ENCODE measurements at regions not wholly inside any gene's neighbourhood (a gene's known extent, or its start where the extent isn't known, plus 50 kb on each side); places are given as distances from the start of the nearest gene placed in this dataset.
"Not testable (repeated sequence)": the region's sequence is repeated elsewhere in the genome, so short reads cannot be mapped to it uniquely, and the experiment has no call there.

GRCh38 chr2:175842996-175843395, 159.1 kb downstream of the LNPK start:
- H3K4me3 Mint-ChIP-seq = no peak overlapping the region
- no peaks in the 10 kb centered on the region for H3K27me3 Mint-ChIP-seq
- no peaks in the 10 kb centered on the region for H3K9me3 Mint-ChIP-seq
- no peaks in the 10 kb centered on the region for H3K36me3 Mint-ChIP-seq
- H3K27ac Mint-ChIP-seq = no peak overlapping the region
- no peak for DNase-seq
- no peaks in the 10 kb centered on the region for H3K4me1 Mint-ChIP-seq
- CTCF ChIA-PET = no interaction called here

GRCh38 chr2:175840765-175841164, 161.3 kb downstream of the LNPK start:
- DNase-seq, CTCF ChIA-PET, H3K36me3 Mint-ChIP-seq, H3K27ac Mint-ChIP-seq, H3K9me3 Mint-ChIP-seq, H3K27me3 Mint-ChIP-seq, H3K4me1 Mint-ChIP-seq, H3K4me3 Mint-ChIP-seq: not testable (repeated sequence)

- Mint-ChIP-seq H3K27me3 (no peaks in the 10 kb centered on the region), H3K9me3 (no peaks in the 10 kb centered on the region), H3K36me3 (no peaks in the 10 kb centered on the region), H3K27ac (no peak overlapping the region), H3K4me3 (no peak overlapping the region), H3K4me1 (no peaks in the 10 kb centered on the region)
- no peak for DNase-seq
- CTCF ChIA-PET = no interaction called here
Measured at GRCh38 chr2:175840256-175840655, 161.8 kb downstream of the LNPK start.

GRCh38 chr2:175838979-175839378, 163.1 kb downstream of the LNPK start:
- Mint-ChIP-seq H3K27ac (no peak overlapping the region), H3K36me3 (no peaks in the 10 kb centered on the region), H3K9me3 (no peaks in the 10 kb centered on the region), H3K4me3 (no peak overlapping the region), H3K27me3 (no peaks in the 10 kb centered on the region), H3K4me1 (no peaks in the 10 kb centered on the region)
- CTCF ChIA-PET = no interaction called here
- no peak for DNase-seq

- Mint-ChIP-seq H3K27me3 (no peaks in the 10 kb centered on the region), H3K4me3 (no peak overlapping the region), H3K36me3 (no peaks in the 10 kb centered on the region), H3K27ac (no peak overlapping the region), H3K4me1 (no peaks in the 10 kb centered on the region), H3K9me3 (no peaks in the 10 kb centered on the region)
- DNase-seq = no peak
- CTCF ChIA-PET = no interaction called here
Measured at GRCh38 chr2:175837046-175837445, 165.0 kb downstream of the LNPK start.

- DNase-seq = no peak
- CTCF ChIA-PET = no interaction called here
- Mint-ChIP-seq H3K27me3 (no peaks in the 10 kb centered on the region), H3K27ac (no peak overlapping the region), H3K4me3 (no peak overlapping the region), H3K36me3 (no peaks in the 10 kb centered on the region), H3K4me1 (no peaks in the 10 kb centered on the region), H3K9me3 (no peaks in the 10 kb centered on the region)
Measured at GRCh38 chr2:175836361-175836760, 165.7 kb downstream of the LNPK start.

- no peaks in the 10 kb centered on the region for H3K36me3 Mint-ChIP-seq
- no peak overlapping the region for H3K27ac Mint-ChIP-seq
- DNase-seq = no peak
- no peaks in the 10 kb centered on the region for H3K9me3 Mint-ChIP-seq
- CTCF ChIA-PET = no interaction called here
- H3K4me1 Mint-ChIP-seq = no peaks in the 10 kb centered on the region
- no peak overlapping the region for H3K4me3 Mint-ChIP-seq
- peaks cover 4% of the 10 kb centered on the region for H3K27me3 Mint-ChIP-seq
Measured at GRCh38 chr2:175834477-175834876, 167.6 kb downstream of the LNPK start.

- peaks cover 4% of the 10 kb centered on the region for H3K27me3 Mint-ChIP-seq
- H3K36me3 Mint-ChIP-seq = no peaks in the 10 kb centered on the region
- H3K27ac Mint-ChIP-seq = no peak overlapping the region
- H3K9me3 Mint-ChIP-seq = no peaks in the 10 kb centered on the region
- no peak overlapping the region for H3K4me3 Mint-ChIP-seq
- no peaks in the 10 kb centered on the region for H3K4me1 Mint-ChIP-seq
- CTCF ChIA-PET = no interaction called here
- DNase-seq = no peak
Measured at GRCh38 chr2:175832866-175833265, 169.2 kb downstream of the LNPK start.

- no peak overlapping the region for H3K4me3 Mint-ChIP-seq
- no peaks in the 10 kb centered on the region for H3K36me3 Mint-ChIP-seq
- CTCF ChIA-PET = no interaction called here
- DNase-seq = no peak
- H3K9me3 Mint-ChIP-seq = no peaks in the 10 kb centered on the region
- H3K27me3 Mint-ChIP-seq = peaks cover 4% of the 10 kb centered on the region
- H3K27ac Mint-ChIP-seq = no peak overlapping the region
- H3K4me1 Mint-ChIP-seq = no peaks in the 10 kb centered on the region
Measured at GRCh38 chr2:175829741-175830140, 172.3 kb downstream of the LNPK start.

- H3K36me3 Mint-ChIP-seq = no peaks in the 10 kb centered on the region
- no peaks in the 10 kb centered on the region for H3K9me3 Mint-ChIP-seq
- no peak overlapping the region for H3K27ac Mint-ChIP-seq
- no peaks in the 10 kb centered on the region for H3K4me1 Mint-ChIP-seq
- CTCF ChIA-PET = no interaction called here
- peaks cover 4% of the 10 kb centered on the region for H3K27me3 Mint-ChIP-seq
- no peak for DNase-seq
- H3K4me3 Mint-ChIP-seq = no peak overlapping the region
Measured at GRCh38 chr2:175827856-175828255, 174.2 kb downstream of the LNPK start.

GRCh38 chr2:175824243-175824642, 177.8 kb downstream of the LNPK start:
- CTCF ChIA-PET = no interaction called here
- H3K4me3 Mint-ChIP-seq = no peak overlapping the region
- no peaks in the 10 kb centered on the region for H3K36me3 Mint-ChIP-seq
- H3K9me3 Mint-ChIP-seq = no peaks in the 10 kb centered on the region
- no peak overlapping the region for H3K27ac Mint-ChIP-seq
- DNase-seq = no peak
- no peaks in the 10 kb centered on the region for H3K4me1 Mint-ChIP-seq
- peaks cover 4% of the 10 kb centered on the region for H3K27me3 Mint-ChIP-seq

- CTCF ChIA-PET = no interaction called here
Measured at GRCh38 chr2:175823707-175824073, 178.4 kb downstream of the LNPK start.

GRCh38 chr2:175823002-175823706, 178.9 kb downstream of the LNPK start:
- Mint-ChIP-seq H3K27ac (no peak overlapping the region), H3K36me3 (no peaks in the 10 kb centered on the region), H3K4me1 (no peaks in the 10 kb centered on the region), H3K27me3 (peaks cover 6% of the 10 kb centered on the region), H3K9me3 (no peaks in the 10 kb centered on the region), H3K4me3 (no peak overlapping the region)
- CTCF ChIA-PET = no interaction called here
- DNase-seq = no peak

More at GRCh38 chr2:175823707-175824073, 178.4 kb downstream of the LNPK start:
- H3K4me1 Mint-ChIP-seq = no peaks in the 10 kb centered on the region
- H3K27ac Mint-ChIP-seq = no peak overlapping the region
- H3K27me3 Mint-ChIP-seq = peaks cover 6% of the 10 kb centered on the region
- H3K4me3 Mint-ChIP-seq = no peak overlapping the region
- no peaks in the 10 kb centered on the region for H3K36me3 Mint-ChIP-seq
- H3K9me3 Mint-ChIP-seq = no peaks in the 10 kb centered on the region
- DNase-seq = no peak

GRCh38 chr2:175817221-175817620, 184.8 kb downstream of the LNPK start:
- CTCF ChIA-PET = no interaction called here
- H3K27me3 Mint-ChIP-seq = peaks cover 6% of the 10 kb centered on the region
- no peaks in the 10 kb centered on the region for H3K4me1 Mint-ChIP-seq
- H3K36me3 Mint-ChIP-seq = no peaks in the 10 kb centered on the region
- peaks cover 2% of the 10 kb centered on the region for H3K9me3 Mint-ChIP-seq
- H3K4me3 Mint-ChIP-seq = no peak overlapping the region
- H3K27ac Mint-ChIP-seq = no peak overlapping the region
- DNase-seq = no peak

GRCh38 chr2:175815537-175815936, 186.5 kb downstream of the LNPK start:
- Mint-ChIP-seq H3K4me1 (no peaks in the 10 kb centered on the region), H3K9me3 (peaks cover 2% of the 10 kb centered on the region), H3K27ac (no peak overlapping the region), H3K36me3 (no peaks in the 10 kb centered on the region), H3K27me3 (peaks cover 6% of the 10 kb centered on the region), H3K4me3 (no peak overlapping the region)
- CTCF ChIA-PET = no interaction called here
- no peak for DNase-seq

- DNase-seq = no peak
- H3K4me3 Mint-ChIP-seq = no peak overlapping the region
- no peaks in the 10 kb centered on the region for H3K36me3 Mint-ChIP-seq
- no peaks in the 10 kb centered on the region for H3K27me3 Mint-ChIP-seq
- CTCF ChIA-PET = no interaction called here
- H3K4me1 Mint-ChIP-seq = no peaks in the 10 kb centered on the region
- peaks cover 2% of the 10 kb centered on the region for H3K9me3 Mint-ChIP-seq
- no peak overlapping the region for H3K27ac Mint-ChIP-seq
Measured at GRCh38 chr2:175811971-175812370, 190.1 kb downstream of the LNPK start.

Measured in activated naive CD4-positive, alpha-beta T cell treated with anti-CD3 and anti-CD28 coated beads, Interleukin-2, amount 10 ng/mL, durations not matched to agents 7 days and 5 days (primary cell).